ENCODE measurements at regions not wholly inside any gene's neighbourhood (a gene's known extent, or its start where the extent isn't known, plus 50 kb on each side); places are given as distances from the start of the nearest gene placed in this dataset.

GRCh38 chr17:5975661-5976060 lies 94.5 kb upstream of the WSCD1 start:
- H3K4me3 Mint-ChIP-seq, result no peak overlapping the region
- ChIA-PET CTCF (no interaction called here), POLR2A (no interaction called here)
- ATAC-seq (no peak), DNase-seq (ENCODE audit: low spot score) (no peak)
- H3K27me3 Mint-ChIP-seq (ENCODE audit: low read depth), result no peaks in the 10 kb centered on the region; the same call in 1 of the 2 replicates
- H3K36me3 Mint-ChIP-seq, result peaks cover 17% of the 10 kb centered on the region; the same call in 1 of the 2 replicates
- peaks cover 21% of the 10 kb centered on the region for H3K9me3 Mint-ChIP-seq
- peaks cover 5% of the 10 kb centered on the region; the same call in 1 of the 2 replicates for H3K4me1 Mint-ChIP-seq
- TF ChIP-seq HMGA2 (CRISPR knock-in tag; IDR thresholded peaks at IDR 0.05) (no peak), ELF4 (CRISPR knock-in tag; IDR thresholded peaks at IDR 0.05; ENCODE audit: low read depth) (no peak), ZNF425 (CRISPR knock-in tag; conservative IDR thresholded peaks at IDR 0.05) (no peak), TEAD4 (CRISPR knock-in tag; IDR thresholded peaks at IDR 0.05) (no peak), MXD4 (CRISPR knock-in tag; IDR thresholded peaks at IDR 0.05; ENCODE audit: borderline replicate concordance) (no peak)
- no peak overlapping the region for H3K27ac Mint-ChIP-seq

- Mint-ChIP-seq H3K36me3 (peaks cover 17% of the 10 kb centered on the region; the same call in 1 of the 2 replicates), H3K27me3 (ENCODE audit: low read depth) (no peaks in the 10 kb centered on the region; the same call in 1 of the 2 replicates)
- TF ChIP-seq CTCF (IDR thresholded peaks at IDR 0.05) (no peak), EMX1 (CRISPR knock-in tag; IDR thresholded peaks at IDR 0.05) (no peak), JUN (CRISPR knock-in tag; IDR thresholded peaks at IDR 0.05) (no peak), HMGA2 (CRISPR knock-in tag; IDR thresholded peaks at IDR 0.05) (no peak), PRDM15 (CRISPR knock-in tag; IDR thresholded peaks at IDR 0.05) (no peak), TEAD1 (CRISPR knock-in tag; IDR thresholded peaks at IDR 0.05) (no peak), E2F1 (CRISPR knock-in tag; IDR thresholded peaks at IDR 0.05) (no peak), CDX4 (CRISPR knock-in tag; IDR thresholded peaks at IDR 0.05; ENCODE audit: borderline replicate concordance) (no peak), E2F5 (CRISPR knock-in tag; IDR thresholded peaks at IDR 0.05) (no peak), USF1 (CRISPR knock-in tag; IDR thresholded peaks at IDR 0.05) (no peak), PRRX2 (CRISPR knock-in tag; IDR thresholded peaks at IDR 0.05) (no peak), ATF3 (CRISPR knock-in tag; conservative IDR thresholded peaks at IDR 0.05) (no peak), ZNF425 (CRISPR knock-in tag; conservative IDR thresholded peaks at IDR 0.05) (no peak), FOXP4 (CRISPR knock-in tag; IDR thresholded peaks at IDR 0.05) (no peak)
Measured at GRCh38 chr17:5976251-5976650, 93.9 kb upstream of the WSCD1 start.

More at GRCh38 chr17:5976251-5976650, 93.9 kb upstream of the WSCD1 start:
- Mint-ChIP-seq H3K27ac (no peak overlapping the region), H3K4me3 (no peak overlapping the region), H3K4me1 (peaks cover 5% of the 10 kb centered on the region; the same call in 1 of the 2 replicates), H3K9me3 (peaks cover 21% of the 10 kb centered on the region)
- CTCF ChIA-PET, result no interaction called here
- DNase-seq (ENCODE audit: low spot score) (no peak), ATAC-seq (no peak)
- POLR2A ChIA-PET, result no interaction called here
